CD4-positive, alpha-beta T cell treated with Interleukin-6 for 4 hours (primary cell): ENCODE measurements at regions not wholly inside any gene's neighbourhood (a gene's known extent, or its start where the extent isn't known, plus 50 kb on each side); places are given as distances from the start of the nearest gene placed in this dataset.
A peak's percentile ranks its signal among the peaks of the same experiment; 100 is the strongest.
"Not testable (repeated sequence)": the region's sequence is repeated elsewhere in the genome, so short reads cannot be mapped to it uniquely, and the experiment has no call there.

Experiments used
- DNase-seq: peaks from one replicate; pipeline ENCODE4 v3.0.0-alpha.2; 2020; ENCODE audit warnings: mixed read lengths

- DNase-seq = no peak
Measured at GRCh38 chr2:7552825-7553570, 635.8 kb downstream of the RNF144A start.

DNA sequence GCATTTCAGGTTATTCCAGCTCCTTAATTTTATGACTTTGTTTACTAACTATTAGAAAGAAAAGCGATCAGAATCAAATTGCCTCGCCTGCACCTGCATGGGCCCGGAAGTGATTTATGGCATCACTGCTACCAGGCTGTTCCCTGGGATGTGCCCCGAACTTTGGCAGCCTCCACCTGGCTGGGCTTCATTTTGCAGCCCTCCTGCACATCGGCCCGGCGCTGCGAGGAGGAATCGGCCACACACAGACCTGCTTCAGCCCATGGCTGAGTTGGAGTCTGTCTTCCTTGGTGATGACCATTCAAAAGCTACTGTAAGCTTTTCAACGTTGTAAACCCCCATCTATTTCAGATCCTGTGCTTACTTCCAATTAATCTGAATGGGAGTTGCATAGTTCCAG, 638.0 kb downstream of the RNF144A start:
- DNase-seq = no peak

DNA sequence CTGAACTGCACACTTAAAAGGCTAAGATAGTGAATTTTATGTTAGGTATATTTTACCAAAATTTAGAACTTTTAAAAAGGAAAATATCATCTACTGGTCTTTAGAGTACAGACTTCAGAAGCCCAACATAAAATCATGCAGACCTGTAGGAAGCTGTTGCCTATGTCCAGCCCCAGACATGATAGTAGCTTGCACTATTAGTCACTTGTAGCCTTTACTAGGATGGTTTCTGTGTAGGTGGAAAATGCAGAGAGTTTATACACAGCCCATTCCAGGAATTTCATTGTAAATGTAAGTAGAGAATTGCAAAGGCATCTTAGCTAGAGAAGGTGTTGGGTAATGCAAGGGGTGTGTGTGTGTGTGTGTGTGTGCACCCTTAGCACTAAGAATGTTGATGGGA, 640.2 kb downstream of the RNF144A start:
- DNase-seq = no peak

GRCh38 chr2:7559791-7560190, 642.6 kb downstream of the RNF144A start:
- DNase-seq = no peak

DNA sequence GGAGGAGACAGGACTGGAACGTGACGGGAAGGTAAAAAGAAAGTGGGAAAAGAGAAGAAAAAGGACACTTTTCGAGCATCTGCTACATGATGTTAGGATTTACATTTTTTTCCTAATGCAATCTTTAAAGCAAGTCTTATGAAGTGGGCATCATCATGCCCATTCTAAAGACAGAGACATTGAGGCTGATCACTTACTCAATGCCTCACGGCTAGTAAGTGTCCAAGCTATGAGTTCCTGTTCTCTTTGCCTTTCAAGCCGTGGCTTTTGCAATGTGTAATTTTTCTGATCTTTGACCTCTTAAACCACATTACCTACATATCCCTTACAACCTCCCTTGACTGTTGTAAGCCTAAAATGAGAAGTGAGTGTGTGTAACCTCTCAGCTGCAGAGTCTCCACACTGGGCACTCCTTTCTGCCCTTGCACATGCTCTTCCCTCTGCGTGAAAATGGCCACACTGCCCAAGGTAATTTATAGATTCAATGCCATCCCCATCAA, 649.2 kb downstream of the RNF144A start:
- DNase-seq = no peak

DNA sequence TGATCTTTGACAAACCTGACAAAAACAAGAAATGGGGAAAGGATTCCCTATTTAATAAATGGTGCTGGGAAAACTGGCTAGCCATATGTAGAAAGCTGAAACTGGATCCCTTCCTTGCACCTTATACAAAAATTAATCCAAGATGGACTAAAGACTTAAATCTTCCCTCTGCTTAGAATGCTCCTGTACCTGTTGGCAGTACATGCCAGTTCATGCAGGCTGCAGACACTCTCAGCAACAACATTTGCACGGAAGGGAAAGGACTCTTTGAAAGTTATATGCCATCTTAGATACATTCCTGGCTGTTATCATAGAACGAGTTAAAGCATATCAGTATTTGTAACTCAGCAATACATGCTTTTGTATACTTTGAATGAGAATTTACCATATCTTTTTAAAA, 649.9 kb downstream of the RNF144A start:
- not testable (repeated sequence) for DNase-seq

DNA sequence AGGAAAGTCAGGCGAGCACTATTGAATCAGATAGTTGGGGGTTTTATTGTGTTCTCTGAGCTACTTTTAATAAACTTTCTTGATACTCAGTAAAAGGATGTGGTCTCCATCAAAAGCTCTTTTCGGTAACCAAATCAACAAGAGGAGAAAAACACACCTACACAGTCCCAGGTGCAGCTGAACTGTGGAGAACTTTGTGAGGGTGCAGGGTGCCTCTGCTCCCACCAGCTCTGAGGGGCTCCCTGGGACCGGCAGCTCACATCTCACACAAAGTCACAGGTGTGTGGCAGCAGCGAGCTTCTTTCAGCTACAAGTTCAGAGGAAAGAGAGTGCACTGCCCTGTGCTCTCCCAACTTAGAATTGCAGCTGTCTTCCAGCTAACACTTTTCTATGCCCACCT, 650.4 kb downstream of the RNF144A start:
- DNase-seq = peak; percentile 69

DNA sequence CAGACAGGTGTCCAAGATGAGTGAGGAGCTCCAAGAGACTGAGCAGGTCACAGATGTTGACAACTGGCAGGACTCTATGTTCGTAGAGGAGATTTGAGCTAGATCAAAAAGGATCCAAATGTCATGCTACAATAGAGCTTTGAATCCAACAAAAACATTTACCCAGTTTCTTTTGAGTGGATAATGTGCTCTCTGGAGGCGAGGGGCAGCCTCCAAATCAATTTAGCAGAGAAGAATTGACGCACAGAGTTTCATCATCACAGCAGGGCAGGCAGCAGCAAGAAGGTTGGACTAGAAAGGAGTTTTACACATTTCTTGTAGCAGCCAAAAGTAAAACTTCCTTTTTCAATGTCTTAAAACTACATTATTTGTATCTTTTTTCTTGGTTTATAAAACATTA, 653.0 kb downstream of the RNF144A start:
- DNase-seq = no peak

DNA sequence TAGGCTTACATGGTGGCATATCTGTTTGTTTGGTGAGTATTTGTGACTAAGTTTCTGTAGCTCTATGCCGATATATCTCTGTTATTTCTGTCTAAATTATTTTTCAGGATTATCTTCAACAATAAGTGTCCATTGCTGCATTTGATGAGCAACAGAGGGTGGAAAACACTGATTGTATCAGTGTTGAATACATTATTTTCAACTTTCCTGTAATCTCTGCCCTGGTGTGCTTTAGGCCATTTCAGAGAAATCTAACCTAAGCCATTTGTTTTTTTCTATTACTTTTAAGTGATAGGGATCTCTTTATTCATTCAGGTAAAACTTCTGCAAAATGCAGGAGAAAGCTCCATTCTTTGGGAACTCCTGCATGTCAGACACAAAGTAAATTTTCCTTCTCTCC, 654.5 kb downstream of the RNF144A start:
- DNase-seq = no peak

GRCh38 chr2:7572450-7572849, 655.2 kb downstream of the RNF144A start:
- DNase-seq = peak; percentile 59

- no peak for DNase-seq
Measured at GRCh38 chr2:7573166-7573825, 656.1 kb downstream of the RNF144A start.

- no peak for DNase-seq
Measured at GRCh38 chr2:7574385-7574784, 657.2 kb downstream of the RNF144A start.

GRCh38 chr2:7577769-7578168, 660.6 kb downstream of the RNF144A start:
- DNase-seq = no peak

DNA sequence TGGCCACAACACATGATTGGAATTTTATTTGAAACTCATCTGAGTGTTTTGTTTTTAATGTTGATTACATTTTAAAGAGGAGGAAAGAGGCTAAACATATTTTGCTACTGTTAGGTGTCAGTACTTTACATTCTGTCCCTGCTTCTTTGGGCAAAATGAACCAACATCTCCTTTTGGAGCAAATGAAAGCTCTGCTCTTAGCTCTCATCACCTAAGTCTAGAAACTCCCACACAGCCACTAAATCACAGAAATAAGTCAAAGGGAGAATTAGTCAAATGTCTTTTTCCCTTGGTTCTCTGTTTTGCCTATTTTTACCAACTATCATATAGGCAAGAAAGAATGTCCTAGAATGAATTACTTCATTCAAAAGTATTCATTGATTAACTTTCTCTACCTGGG, 666.8 kb downstream of the RNF144A start:
- no peak for DNase-seq

DNA sequence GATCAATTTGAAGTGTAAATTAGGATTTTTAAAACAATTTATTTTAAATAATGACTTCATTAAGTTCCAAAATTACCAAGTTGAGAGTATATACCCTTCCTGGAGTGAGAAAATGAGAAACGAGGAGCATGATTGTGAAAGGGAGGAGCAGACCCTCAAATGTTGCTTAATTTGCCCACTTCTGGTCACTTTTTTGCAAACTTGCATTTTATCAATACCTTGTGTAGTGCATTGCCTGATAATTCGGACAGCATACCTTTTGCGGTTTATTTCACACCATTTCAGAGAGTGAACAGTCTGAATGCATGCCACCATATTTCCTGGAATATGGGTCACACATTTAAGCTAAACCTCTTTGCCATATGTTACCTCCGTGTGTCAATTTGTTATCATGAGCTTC, 669.7 kb downstream of the RNF144A start:
- DNase-seq = no peak

GRCh38 chr2:7588295-7588694, 671.1 kb downstream of the RNF144A start:
- DNase-seq = no peak

DNA sequence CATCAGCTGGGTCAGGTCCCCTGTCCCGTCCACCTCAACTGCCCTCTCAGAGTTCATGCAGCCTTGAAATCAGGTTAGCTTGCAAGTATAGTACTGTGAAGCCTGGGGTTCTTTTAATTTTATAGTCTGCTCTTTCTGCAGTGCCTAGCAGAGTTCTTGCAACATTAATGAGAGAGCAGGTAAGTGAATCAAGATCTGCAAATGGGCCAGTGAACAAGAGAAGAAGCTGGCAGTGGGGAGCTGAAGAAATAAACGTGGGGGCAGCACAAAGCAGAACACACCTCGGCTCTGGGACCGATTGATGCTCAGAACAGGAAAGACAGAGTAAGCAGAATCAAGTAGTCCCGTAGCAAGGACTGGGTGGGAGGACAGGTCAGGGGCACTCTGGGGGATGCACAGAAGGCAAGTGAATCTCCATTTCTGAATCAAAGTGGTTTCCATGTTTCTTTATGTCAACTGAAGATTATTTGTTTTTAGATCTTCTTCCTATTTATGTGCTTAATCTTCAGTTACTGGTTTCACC, 675.5 kb downstream of the RNF144A start:
- DNase-seq = no peak

DNA sequence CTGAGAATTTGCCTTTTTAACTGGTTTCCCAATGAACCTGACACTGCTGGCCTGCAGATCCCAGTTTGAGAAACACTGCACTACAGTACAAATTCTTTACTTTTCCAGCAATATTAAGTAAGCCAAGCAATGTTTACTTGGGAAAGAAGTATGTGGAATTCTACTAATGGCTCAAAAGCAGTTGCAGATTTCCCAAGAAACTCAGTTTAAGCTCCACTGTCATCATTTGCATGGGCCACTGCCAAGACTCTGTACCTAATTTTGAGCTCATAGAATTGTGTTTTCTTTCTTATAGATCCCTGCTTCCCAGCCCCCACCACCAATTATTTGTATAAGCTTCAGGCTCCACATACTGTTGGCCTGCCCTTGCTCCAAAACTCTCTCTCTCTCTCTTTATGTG, 676.1 kb downstream of the RNF144A start:
- no peak for DNase-seq

DNA sequence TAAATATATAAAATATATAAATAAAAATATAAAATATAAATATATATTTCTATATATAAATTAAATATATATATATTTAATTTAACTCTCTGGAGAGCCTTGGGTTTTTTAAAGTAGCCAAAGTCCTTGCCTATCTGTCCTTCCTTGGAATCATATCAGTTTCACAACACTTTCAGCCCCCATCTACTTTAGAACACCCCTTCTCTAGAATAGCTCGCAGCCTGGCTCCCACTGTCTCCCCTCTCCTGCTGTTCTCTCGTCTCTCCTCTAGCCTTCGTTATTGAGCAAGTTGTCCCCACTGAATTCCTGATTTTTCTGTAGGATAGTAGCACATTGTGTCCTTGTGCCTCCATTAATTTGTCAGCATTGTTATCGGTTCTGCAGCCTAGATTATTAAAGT, 677.0 kb downstream of the RNF144A start:
- no peak for DNase-seq

- no peak for DNase-seq
Measured at GRCh38 chr2:7595206-7595605, 678.0 kb downstream of the RNF144A start.

DNA sequence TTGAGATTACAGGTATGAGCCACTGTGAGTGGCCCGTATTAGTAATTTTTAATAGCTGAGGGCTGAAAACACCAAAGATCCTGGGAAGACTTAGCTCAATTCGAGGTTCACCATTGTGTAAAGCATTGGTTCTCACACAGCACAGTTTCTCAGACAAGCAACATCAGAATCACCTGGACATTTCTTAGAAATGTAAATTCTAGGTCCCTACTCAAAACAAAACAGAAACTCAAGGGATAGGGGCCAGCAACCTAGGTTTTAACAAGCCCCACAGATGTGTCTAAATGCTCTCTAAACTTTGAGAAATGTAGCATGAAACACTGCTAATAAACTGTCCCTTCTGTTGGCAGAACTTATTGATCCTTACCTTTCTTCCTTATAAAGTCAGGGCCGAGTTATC, 681.2 kb downstream of the RNF144A start:
- no peak for DNase-seq

DNA sequence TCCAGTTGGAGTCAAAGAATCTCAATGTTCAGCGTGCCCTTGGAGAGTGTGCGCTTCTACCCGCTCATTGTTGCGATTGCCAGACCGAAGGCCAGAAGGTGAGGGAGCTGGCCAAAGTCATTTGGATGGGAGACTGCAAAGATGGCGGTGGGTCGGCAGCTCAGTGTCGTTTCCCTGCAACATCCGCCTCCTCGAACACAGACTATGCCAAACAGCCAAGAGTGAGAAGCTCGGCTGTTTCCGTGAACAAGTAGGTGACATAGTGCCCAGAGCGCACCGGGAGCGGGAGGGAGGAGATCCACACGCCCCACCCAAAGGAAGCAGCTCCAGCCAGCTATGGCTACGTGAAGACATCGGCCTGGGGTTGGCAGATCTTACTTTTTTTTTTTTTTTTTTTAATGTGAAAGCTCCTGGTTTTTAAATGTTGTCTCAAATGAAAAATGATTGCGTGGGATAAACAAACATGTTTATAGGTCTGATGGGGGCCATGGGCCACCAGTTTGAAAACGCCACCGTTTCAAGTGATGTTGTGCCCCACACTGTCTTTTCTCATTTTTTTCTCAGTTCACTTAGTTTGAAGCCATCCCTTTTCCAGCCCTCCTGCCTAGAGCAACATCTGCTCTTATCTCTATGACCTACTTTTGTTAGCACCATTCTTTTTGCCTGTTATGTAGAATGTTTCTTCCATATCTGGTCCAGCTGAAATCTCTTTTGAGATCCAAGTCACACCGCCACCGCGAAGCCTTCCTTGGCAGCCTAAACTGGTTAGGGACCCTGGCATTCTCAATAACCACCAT, 682.4 kb downstream of the RNF144A start:
- no peak for DNase-seq

DNA sequence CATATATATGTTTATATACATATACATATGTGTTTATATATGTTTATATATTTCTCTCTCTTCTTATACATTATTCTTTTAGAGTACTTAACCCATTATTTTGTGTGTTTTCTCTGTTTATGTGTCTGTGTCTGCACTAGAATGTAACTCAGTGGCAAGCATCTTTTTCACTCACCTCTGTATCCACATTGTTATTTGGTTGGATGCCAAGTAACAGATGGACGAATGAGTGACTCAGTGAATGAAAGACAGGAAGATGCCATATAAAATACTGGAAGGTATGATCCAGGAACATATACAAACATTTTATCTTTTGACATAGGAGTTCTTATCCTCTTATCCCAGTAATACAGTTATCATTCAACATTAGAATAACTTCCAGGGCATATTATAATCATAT, 684.8 kb downstream of the RNF144A start:
- DNase-seq = no peak

GRCh38 chr2:7604456-7604855, 687.2 kb downstream of the RNF144A start:
- DNase-seq = no peak
